Prostate gland (tissue), 2 donors: ENCODE measurements at regions not wholly inside any gene's neighbourhood (a gene's known extent, or its start where the extent isn't known, plus 50 kb on each side); places are given as distances from the start of the nearest gene placed in this dataset.

Source experiments
- POLR2A ChIP-seq: fragments of 450-650 bp; IDR thresholded peaks from one replicate; pipeline ENCODE4 v1.6.1; 2016; ENCODE audit warnings: antibody characterized with exemption, mild to moderate bottlenecking
- POLR2AphosphoS5 ChIP-seq: sonication (generic); formaldehyde crosslinking; IDR thresholded peaks from one replicate; pipeline ENCODE4 v1.6.1; 2017; ENCODE audit warnings: antibody characterized with exemption
- TF ChIP-seq, protein P1 (sequence below), 4 experiments: fragments of 200-600 bp in 2 of 4; fragments of 450-650 bp in 2 of 4; sonication (generic) in 2 of 4; IDR thresholded peaks; 1 replicate in 3 of 4; 2 replicates in 1 of 4; pipeline ENCODE4 v1.5.1; 2016 to 2019; ENCODE audit warnings: antibody characterized with exemption in 4 of 4, mild to moderate bottlenecking in 2 of 4, moderate library complexity in 2 of 4

DNA sequence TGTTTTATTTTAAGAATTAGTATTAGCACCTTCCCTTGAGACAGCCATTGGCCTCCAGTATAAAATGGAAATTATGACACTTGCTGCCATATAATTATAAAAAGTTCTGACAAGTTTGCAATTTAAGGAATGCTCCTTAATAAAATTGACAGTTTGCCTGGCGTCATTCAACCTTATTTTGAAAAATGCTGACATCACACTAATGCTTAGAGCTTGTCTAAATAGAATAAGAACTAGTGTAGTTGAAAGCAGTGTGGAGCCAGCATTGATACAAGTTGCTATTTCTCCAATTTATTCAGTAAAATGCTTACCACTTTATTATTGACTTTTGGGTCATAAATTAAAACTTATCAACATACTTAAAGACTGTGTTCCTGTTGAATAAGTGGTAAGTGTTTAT lies 54.3 kb upstream of the ARX start:
- TF ChIP-seq, protein P1, sequence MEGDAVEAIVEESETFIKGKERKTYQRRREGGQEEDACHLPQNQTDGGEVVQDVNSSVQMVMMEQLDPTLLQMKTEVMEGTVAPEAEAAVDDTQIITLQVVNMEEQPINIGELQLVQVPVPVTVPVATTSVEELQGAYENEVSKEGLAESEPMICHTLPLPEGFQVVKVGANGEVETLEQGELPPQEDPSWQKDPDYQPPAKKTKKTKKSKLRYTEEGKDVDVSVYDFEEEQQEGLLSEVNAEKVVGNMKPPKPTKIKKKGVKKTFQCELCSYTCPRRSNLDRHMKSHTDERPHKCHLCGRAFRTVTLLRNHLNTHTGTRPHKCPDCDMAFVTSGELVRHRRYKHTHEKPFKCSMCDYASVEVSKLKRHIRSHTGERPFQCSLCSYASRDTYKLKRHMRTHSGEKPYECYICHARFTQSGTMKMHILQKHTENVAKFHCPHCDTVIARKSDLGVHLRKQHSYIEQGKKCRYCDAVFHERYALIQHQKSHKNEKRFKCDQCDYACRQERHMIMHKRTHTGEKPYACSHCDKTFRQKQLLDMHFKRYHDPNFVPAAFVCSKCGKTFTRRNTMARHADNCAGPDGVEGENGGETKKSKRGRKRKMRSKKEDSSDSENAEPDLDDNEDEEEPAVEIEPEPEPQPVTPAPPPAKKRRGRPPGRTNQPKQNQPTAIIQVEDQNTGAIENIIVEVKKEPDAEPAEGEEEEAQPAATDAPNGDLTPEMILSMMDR (IDR thresholded peaks at IDR 0.05): no peak
- TF ChIP-seq POLR2A: no peak
- TF ChIP-seq POLR2AphosphoS5: no peak
